ENCODE measurements at regions not wholly inside any gene's neighbourhood (a gene's known extent, or its start where the extent isn't known, plus 50 kb on each side); places are given as distances from the start of the nearest gene placed in this dataset.

DNA sequence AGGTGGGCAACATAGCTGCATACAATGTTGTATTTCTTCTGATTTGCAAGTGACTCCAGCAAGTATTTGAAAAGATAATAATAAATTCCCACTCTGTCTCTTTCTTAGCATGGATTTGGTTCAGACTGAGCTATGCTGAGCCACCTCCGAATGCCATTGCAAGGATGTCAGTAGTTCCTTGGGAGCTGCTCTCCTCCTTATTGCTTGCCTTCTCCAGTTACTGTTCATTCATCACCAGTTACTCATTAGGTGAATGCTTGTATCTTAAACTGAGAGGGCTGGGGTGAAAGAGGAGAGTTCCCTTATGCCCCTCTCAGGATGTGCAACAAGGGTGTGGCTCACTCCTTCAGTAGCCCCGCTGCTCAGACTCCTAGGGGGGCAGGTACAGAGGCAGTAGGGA is 78.4 kb upstream of the PRKAR2B start:
- TF ChIP-seq, protein P1, sequence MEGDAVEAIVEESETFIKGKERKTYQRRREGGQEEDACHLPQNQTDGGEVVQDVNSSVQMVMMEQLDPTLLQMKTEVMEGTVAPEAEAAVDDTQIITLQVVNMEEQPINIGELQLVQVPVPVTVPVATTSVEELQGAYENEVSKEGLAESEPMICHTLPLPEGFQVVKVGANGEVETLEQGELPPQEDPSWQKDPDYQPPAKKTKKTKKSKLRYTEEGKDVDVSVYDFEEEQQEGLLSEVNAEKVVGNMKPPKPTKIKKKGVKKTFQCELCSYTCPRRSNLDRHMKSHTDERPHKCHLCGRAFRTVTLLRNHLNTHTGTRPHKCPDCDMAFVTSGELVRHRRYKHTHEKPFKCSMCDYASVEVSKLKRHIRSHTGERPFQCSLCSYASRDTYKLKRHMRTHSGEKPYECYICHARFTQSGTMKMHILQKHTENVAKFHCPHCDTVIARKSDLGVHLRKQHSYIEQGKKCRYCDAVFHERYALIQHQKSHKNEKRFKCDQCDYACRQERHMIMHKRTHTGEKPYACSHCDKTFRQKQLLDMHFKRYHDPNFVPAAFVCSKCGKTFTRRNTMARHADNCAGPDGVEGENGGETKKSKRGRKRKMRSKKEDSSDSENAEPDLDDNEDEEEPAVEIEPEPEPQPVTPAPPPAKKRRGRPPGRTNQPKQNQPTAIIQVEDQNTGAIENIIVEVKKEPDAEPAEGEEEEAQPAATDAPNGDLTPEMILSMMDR (IDR thresholded peaks at IDR 0.05; ENCODE audit: insufficient read depth, low read length): no peak
- no peak for TF ChIP-seq GABPA (IDR thresholded peaks at IDR 0.05; ENCODE audit: low read depth)
- TF ChIP-seq POLR2AphosphoS5 (IDR thresholded peaks at IDR 0.05; ENCODE audit: low read depth): no peak
